Tibial nerve (tissue), 3 donors: ENCODE measurements at regions not wholly inside any gene's neighbourhood (a gene's known extent, or its start where the extent isn't known, plus 50 kb on each side); places are given as distances from the start of the nearest gene placed in this dataset.

Experiments used
- CTCF ChIP-seq, 5 experiments: fragments of 200-600 bp in 3 of 5; fragments of 450-650 bp in 2 of 5; sonication (generic) in 3 of 5; IDR thresholded peaks; one replicate each; pipeline ENCODE4 v1.5.1; 2016 to 2019; ENCODE audit warnings: antibody characterized with exemption in 5 of 5, mild to moderate bottlenecking in 3 of 5, moderate library complexity in 2 of 5
- POLR2A ChIP-seq, 2 donors: fragments of 450-650 bp; IDR thresholded peaks; one replicate each; pipeline ENCODE4 v1.6.1; 2017; ENCODE audit warnings: antibody characterized with exemption in 2 of 2, mild to moderate bottlenecking in 2 of 2, moderate library complexity in 2 of 2

- no peak for TF ChIP-seq POLR2A (IDR thresholded peaks at IDR 0.05)
- no peak for TF ChIP-seq CTCF (IDR thresholded peaks at IDR 0.05)
Observed at GRCh38 chr9:80922544-80922943, 766.8 kb downstream of the TLE1 start.
